ENCODE measurements at regions not wholly inside any gene's neighbourhood (a gene's known extent, or its start where the extent isn't known, plus 50 kb on each side); places are given as distances from the start of the nearest gene placed in this dataset.

DNA sequence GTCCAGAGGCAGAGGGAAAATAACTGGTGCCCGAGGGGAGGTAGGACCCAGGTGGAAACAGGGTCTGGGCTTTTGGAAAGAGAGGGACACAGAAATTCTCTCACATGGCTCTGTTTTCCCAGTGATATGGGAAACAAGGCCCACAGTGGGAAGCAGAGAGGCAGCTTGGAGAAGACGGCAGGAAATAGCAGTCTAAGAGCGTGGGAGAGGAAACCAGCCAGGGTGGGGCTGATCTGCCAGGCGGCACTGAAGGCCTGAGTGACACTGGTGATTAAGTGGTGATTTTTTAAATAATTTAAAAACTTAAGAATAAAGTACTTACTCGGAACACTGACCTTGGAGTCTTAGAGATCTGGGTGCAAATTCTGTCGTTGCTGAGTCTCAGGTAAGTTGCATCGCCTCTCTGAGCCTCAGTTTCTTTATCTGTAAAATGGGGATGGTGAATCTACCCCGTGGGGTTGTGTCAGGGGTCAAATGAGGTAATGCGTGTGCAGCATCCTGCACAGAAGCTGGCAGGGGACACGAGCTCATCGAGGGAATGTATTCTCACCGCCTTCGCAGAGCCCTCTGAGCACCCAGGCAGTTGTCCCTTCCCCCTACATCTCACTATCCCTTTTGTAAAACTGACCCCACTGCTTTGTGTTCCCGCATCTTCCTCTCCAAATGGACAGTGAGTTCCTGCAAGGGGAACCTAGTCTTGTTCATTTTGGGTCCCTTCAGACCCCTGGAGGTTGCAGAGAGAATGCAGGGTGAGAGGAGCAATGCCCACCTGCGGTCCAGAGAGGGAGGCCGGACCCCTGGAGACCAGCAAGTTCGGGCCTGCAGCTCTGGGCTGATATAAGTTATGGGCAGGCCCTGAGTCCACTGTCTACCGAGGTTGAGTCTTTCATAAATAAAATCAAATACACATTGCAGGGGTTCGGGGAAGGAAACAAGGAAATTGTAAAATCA, 228.6 kb upstream of the PMEPA1 start:
- H3K4me3 ChIP-seq (ENCODE audit: low read length): no peak overlapping the region
- no peaks in the 10 kb centered on the region for H4K20me1 ChIP-seq (ENCODE audit: insufficient read depth, low read length)
- no peak overlapping the region for H2AFZ ChIP-seq (ENCODE audit: low read depth, low read length)
- no peaks in the 10 kb centered on the region for H3K9me3 ChIP-seq (ENCODE audit: insufficient read depth, low read length)
- H3K4me1 ChIP-seq (ENCODE audit: low read length): peaks cover 6% of the 10 kb centered on the region; the same call in 1 of the 2 replicates
- no peaks in the 10 kb centered on the region for H3K36me3 ChIP-seq (replicated peaks; ENCODE audit: low read depth, low read length)
- TF ChIP-seq EZH2phosphoT487 (IDR thresholded peaks at IDR 0.05; ENCODE audit: low read depth) (no peak), CTCF (IDR thresholded peaks at IDR 0.05; ENCODE audit: low read depth, low read length) (no peak)
- peaks cover 52% of the 10 kb centered on the region for H3K27me3 ChIP-seq (ENCODE audit: low read depth, low read length)
- H3K4me2 ChIP-seq (ENCODE audit: low read length): no peak overlapping the region
- H3K79me2 ChIP-seq (ENCODE audit: low read length): no peaks in the 10 kb centered on the region
- no peak overlapping the region for H3K9ac ChIP-seq (ENCODE audit: low read length)
- no peak overlapping the region for H3K27ac ChIP-seq (ENCODE audit: low read length)

- TF ChIP-seq CTCF (IDR thresholded peaks at IDR 0.05; ENCODE audit: low read depth, low read length) (no peak), EZH2phosphoT487 (IDR thresholded peaks at IDR 0.05; ENCODE audit: low read depth) (no peak)
- peaks cover 56% of the 10 kb centered on the region for H3K27me3 ChIP-seq (ENCODE audit: low read depth, low read length)
- H3K9ac ChIP-seq (ENCODE audit: low read length): no peak overlapping the region
- no peaks in the 10 kb centered on the region for H3K36me3 ChIP-seq (replicated peaks; ENCODE audit: low read depth, low read length)
- H4K20me1 ChIP-seq (ENCODE audit: insufficient read depth, low read length): no peaks in the 10 kb centered on the region
- no peaks in the 10 kb centered on the region for H3K9me3 ChIP-seq (ENCODE audit: insufficient read depth, low read length)
- no peak overlapping the region for H3K4me2 ChIP-seq (ENCODE audit: low read length)
- no peak overlapping the region for H3K27ac ChIP-seq (ENCODE audit: low read length)
- H3K4me3 ChIP-seq (ENCODE audit: low read length): no peak overlapping the region
- H3K4me1 ChIP-seq (ENCODE audit: low read length): peaks cover 6% of the 10 kb centered on the region; the same call in 1 of the 2 replicates
- no peaks in the 10 kb centered on the region for H3K79me2 ChIP-seq (ENCODE audit: low read length)
- no peak overlapping the region for H2AFZ ChIP-seq (ENCODE audit: low read depth, low read length)
These were observed 227.0 kb upstream of the PMEPA1 start for GRCh38 chr20:57936636-57937385.

DNA sequence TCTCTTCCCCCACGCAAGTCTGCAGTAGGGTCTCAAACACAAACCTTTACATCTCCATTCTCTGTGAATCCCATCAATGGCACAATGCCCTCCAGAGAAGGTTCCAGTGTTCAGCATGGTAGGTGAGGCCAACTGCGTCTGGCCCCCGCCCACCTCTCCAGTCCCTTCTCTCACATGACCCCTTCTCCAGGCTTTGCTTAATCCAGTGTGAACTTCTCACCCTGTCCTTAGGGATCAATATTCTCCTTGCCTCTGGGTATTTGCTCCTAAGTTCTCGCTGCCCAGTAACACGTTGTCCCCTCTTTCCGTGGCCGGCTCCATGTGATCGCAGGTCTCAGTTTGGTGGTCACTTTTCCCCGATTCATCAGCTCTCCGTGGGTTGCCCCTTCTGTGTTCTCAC, 225.1 kb upstream of the PMEPA1 start:
- H3K27ac ChIP-seq (ENCODE audit: low read length): no peak overlapping the region
- no peaks in the 10 kb centered on the region for H3K79me2 ChIP-seq (ENCODE audit: low read length)
- no peak overlapping the region for H2AFZ ChIP-seq (ENCODE audit: low read depth, low read length)
- H4K20me1 ChIP-seq (ENCODE audit: insufficient read depth, low read length): no peaks in the 10 kb centered on the region
- no peaks in the 10 kb centered on the region for H3K9me3 ChIP-seq (ENCODE audit: insufficient read depth, low read length)
- no peaks in the 10 kb centered on the region for H3K36me3 ChIP-seq (replicated peaks; ENCODE audit: low read depth, low read length)
- no peak overlapping the region for H3K4me3 ChIP-seq (ENCODE audit: low read length)
- H3K27me3 ChIP-seq (ENCODE audit: low read depth, low read length): peaks cover 69% of the 10 kb centered on the region
- TF ChIP-seq EZH2phosphoT487 (IDR thresholded peaks at IDR 0.05; ENCODE audit: low read depth): no peak
- TF ChIP-seq CTCF (IDR thresholded peaks at IDR 0.05; ENCODE audit: low read depth, low read length): no peak
- no peak overlapping the region for H3K9ac ChIP-seq (ENCODE audit: low read length)
- H3K4me1 ChIP-seq (ENCODE audit: low read length): peaks cover 6% of the 10 kb centered on the region; the same call in 1 of the 2 replicates
- no peak overlapping the region for H3K4me2 ChIP-seq (ENCODE audit: low read length)
